HT-29 (cell line): ENCODE measurements at regions not wholly inside any gene's neighbourhood (a gene's known extent, or its start where the extent isn't known, plus 50 kb on each side); places are given as distances from the start of the nearest gene placed in this dataset.
A peak's percentile ranks its signal among the peaks of the same experiment; 100 is the strongest.

Source experiments
- DNase-seq: peaks from one replicate; pipeline ENCODE4 v3.0.0-alpha.2; 2015; ENCODE audit warnings: low spot score

GRCh38 chr6:42512579-42512978, 51.2 kb upstream of the UBR2 start:
- peak; percentile 26 for DNase-seq

DNA sequence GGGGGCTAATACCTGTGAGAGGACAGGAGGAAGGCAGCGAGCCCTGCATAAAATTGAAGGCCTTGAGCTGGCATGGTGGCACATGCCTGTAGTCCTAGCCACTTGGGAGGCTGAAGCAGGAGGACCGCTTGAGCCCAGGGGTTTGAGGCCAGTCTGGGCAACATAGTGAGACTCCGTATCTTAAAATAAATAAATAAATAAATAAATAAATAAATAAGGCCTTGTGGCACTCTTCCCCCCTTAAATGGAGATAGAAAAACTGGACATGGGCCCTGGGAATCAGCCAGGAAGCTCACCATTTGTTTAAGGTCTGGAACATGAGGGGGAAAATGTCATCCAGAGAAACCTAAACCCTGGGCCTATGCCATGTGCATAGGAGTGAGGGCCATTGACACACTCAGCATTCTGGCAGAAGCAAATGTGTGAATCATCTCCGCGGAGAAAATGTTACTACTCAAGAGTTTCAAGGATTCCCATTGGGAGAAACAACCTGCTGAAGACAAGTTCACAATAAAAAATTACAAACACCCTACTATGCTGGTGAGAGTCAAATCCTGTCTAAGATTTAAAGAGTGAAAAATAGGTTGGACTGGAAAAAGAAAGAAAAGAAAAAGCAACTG, 51.9 kb upstream of the UBR2 start:
- DNase-seq, result no peak

- no peak for DNase-seq
Observed at GRCh38 chr6:42510795-42511194, 53.0 kb upstream of the UBR2 start.

GRCh38 chr6:42509765-42510164, 54.1 kb upstream of the UBR2 start:
- no peak for DNase-seq

DNA sequence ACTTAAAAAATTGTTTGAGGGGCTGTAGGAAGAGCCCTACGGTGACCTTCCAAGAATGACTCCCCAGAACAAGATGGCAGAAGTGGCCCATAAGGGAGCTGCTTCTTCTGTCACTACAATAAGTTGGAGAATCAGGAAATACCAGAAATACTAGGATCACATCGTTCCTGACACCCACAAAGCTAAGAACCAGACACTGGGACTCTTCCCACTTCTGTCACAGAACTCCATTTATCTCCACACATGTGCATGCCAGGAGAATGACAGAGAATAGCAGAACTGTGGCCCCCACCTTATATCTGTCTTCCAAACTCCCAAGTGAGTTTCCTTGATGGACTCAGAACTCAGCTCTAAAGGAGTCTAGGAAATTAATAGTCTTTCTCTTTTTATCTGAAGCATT, 54.6 kb upstream of the UBR2 start:
- no peak for DNase-seq

- DNase-seq, result no peak
Observed at GRCh38 chr6:42507901-42508300, 55.9 kb upstream of the UBR2 start.

DNA sequence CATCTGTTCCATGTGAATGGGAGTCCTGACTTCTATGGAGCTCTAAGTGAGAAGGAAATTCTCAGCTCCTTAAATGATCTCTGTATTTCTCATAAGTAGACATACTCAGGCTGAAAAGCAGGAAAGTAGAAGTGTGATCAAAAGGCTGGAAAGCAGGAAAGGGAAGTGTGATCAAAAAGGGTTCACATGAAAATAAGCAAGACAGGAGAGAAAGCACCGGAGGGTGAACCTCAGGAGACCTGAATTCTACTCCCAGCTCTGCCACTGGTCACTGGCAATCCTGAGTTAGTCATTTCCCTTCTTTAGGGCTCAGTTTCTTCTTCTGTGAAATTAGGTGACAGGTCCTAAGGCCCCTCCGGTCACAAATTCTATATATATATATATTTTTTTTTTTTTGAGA, 55.5 kb upstream of the TRERF1 start:
- DNase-seq, result no peak

DNA sequence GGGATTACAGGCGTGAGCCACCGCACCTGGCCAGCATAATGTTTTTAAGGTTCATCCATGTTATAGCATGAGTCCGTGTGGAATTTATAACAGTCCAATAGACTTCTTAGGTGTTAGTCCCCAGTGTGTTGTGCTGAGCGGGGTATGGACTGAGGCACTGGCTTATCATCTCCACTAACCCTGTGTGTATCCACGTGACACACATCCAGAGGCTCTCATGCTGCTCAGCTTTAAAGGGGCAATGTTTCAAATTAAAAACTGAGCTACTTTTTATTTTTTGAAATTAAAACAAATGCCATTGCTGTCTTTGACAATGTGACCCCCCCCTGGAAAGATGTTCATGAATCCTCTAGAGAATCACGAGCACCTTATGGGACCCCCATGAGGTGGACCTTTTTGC, 54.3 kb upstream of the TRERF1 start:
- DNase-seq, result no peak

- DNase-seq, result no peak
Observed at GRCh38 chr6:42505385-42505718, 53.6 kb upstream of the TRERF1 start.

DNA sequence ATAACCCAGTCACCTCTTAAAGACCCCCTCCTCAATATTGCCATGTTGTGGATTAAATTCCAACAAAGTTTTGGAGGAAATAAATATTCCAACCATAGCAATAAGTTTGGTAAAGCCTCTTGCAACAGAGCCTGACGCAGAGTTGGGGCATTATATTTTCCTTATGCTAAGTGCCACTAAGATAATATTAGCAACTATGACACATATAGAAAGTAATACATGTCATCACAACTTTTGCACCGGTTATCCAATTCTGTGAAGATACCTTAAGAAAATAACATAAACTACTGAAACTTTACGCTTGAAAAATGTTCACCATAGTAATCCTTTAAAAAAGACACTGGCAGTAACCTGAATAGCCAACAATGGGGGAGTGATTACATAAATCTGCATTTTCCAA, 52.2 kb upstream of the TRERF1 start:
- no peak for DNase-seq

DNA sequence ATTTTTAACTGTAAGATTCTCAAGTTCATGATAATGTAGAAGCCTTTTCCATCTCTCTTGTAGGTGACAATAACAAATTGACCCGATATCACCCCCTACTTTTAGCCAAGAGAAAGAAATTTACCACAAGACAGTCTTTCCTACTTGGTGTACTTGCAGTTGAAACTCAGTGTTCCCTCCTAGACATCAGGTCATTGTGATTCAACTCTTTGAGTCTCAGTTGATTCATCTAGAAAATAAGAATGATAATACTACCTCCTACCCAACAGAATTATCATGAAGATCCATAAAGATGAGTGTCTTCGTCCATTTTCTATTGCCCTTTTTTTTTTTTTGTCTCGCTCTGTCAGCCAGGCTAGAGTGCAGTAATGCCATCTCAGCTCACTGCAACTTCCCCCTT, 51.3 kb upstream of the TRERF1 start:
- DNase-seq, result no peak

DNA sequence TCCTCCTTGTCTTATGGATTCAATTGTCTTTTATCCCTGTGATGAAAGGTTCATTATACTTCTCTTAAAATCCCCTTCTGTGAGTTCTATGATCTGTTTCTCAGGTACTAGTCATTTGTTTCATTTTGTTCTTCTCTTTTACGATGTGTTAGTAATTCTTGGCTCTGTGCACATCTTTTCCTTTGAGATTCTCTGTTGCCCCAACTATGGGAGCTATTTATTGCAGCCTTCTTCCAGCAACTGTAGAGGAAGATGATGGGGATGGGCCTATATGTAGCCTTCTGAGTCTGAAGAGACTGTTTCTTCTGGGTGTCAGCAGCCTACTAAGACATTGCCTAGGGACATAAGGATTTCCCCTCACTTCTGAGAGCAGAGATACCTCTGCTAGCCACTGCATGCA, 50.4 kb upstream of the TRERF1 start:
- DNase-seq, result no peak
